ENCODE measurements at regions not wholly inside any gene's neighbourhood (a gene's known extent, or its start where the extent isn't known, plus 50 kb on each side); places are given as distances from the start of the nearest gene placed in this dataset.

GRCh38 chr1:163980394-163980793 lies 578.6 kb upstream of the PBX1 start:
- H3K36me3 ChIP-seq (ENCODE audit: control insufficient read depth, insufficient read depth, low read length) = no peaks in the 10 kb centered on the region
- H3K27me3 ChIP-seq (ENCODE audit: control insufficient read depth, insufficient read depth, low read length) = no peaks in the 10 kb centered on the region
- H3K4me3 ChIP-seq (ENCODE audit: low read depth in 2 of 2, low read length in 2 of 2) = no peak overlapping the region
- no peaks in the 10 kb centered on the region for H3K9me3 ChIP-seq (ENCODE audit: control insufficient read depth, insufficient read depth, low read depth, low read length)
- CTCF ChIA-PET = no interaction called here
- intact Hi-C loops (cut with micrococcal nuclease; ENCODE audit: unreplicated experiment) (no loop called here), in situ Hi-C loops (cut with HindIII; ENCODE audit: low pct_unique_long_range_greater_than_20kb, low sequenced_read_pairs) (no loop called here)
- DNase-seq (ENCODE audit: low read depth, low spot score) = no peak
- no peak for ATAC-seq
- POLR2A ChIA-PET = no interaction called here
- BruUV-seq (replicated peaks) = no TSS peak
- TF ChIP-seq TCF7L2 (IDR thresholded peaks at IDR 0.05; ENCODE audit: low read depth, low read length) (no peak), POLR2AphosphoS5 (IDR thresholded peaks at IDR 0.05; ENCODE audit: low read depth, low read length) (no peak), REST (IDR thresholded peaks at IDR 0.05; ENCODE audit: insufficient read depth in 1 of 2, low read depth in 2 of 2, low read length in 1 of 2) (no peak), CTCF (IDR thresholded peaks at IDR 0.05) (no peak), SIN3A (IDR thresholded peaks at IDR 0.05; ENCODE audit: borderline replicate concordance, insufficient read depth, low read depth, low read length) (no peak)
- H3K27ac ChIP-seq (ENCODE audit: low read length) = no peak overlapping the region
- no peaks in the 10 kb centered on the region for H3K4me1 ChIP-seq (ENCODE audit: control insufficient read depth, insufficient read depth, low read length)

GRCh38 chr1:163981500-163982030 lies 577.4 kb upstream of the PBX1 start:
- ATAC-seq (no peak), DNase-seq (ENCODE audit: low read depth, low spot score) (no peak)
- Histone ChIP-seq H3K4me1 (ENCODE audit: control insufficient read depth, insufficient read depth, low read length) (no peaks in the 10 kb centered on the region), H3K4me3 (ENCODE audit: low read depth in 2 of 2, low read length in 2 of 2) (no peak overlapping the region), H3K9me3 (ENCODE audit: control insufficient read depth, insufficient read depth, low read depth, low read length) (no peaks in the 10 kb centered on the region), H3K27ac (ENCODE audit: low read length) (no peak overlapping the region), H3K27me3 (ENCODE audit: control insufficient read depth, insufficient read depth, low read length) (no peaks in the 10 kb centered on the region), H3K36me3 (ENCODE audit: control insufficient read depth, insufficient read depth, low read length) (no peaks in the 10 kb centered on the region)
- TF ChIP-seq TCF7L2 (IDR thresholded peaks at IDR 0.05; ENCODE audit: low read depth, low read length) = no peak
- no peak for TF ChIP-seq CTCF (IDR thresholded peaks at IDR 0.05)
- TF ChIP-seq POLR2AphosphoS5 (IDR thresholded peaks at IDR 0.05; ENCODE audit: low read depth, low read length) = no peak
- no peak for TF ChIP-seq SIN3A (IDR thresholded peaks at IDR 0.05; ENCODE audit: borderline replicate concordance, insufficient read depth, low read depth, low read length)
- TF ChIP-seq REST (IDR thresholded peaks at IDR 0.05; ENCODE audit: insufficient read depth in 1 of 2, low read depth in 2 of 2, low read length in 1 of 2) = no peak
- in situ Hi-C loops (cut with HindIII; ENCODE audit: low pct_unique_long_range_greater_than_20kb, low sequenced_read_pairs) = no loop called here
- ChIA-PET POLR2A (no interaction called here), CTCF (no interaction called here)
- no TSS peak for BruUV-seq (replicated peaks)
- intact Hi-C loops (cut with micrococcal nuclease; ENCODE audit: unreplicated experiment) = no loop called here
